ENCODE measurements at regions not wholly inside any gene's neighbourhood (a gene's known extent, or its start where the extent isn't known, plus 50 kb on each side); places are given as distances from the start of the nearest gene placed in this dataset.
"Not testable (repeated sequence)": the region's sequence is repeated elsewhere in the genome, so short reads cannot be mapped to it uniquely, and the experiment has no call there.

DNA sequence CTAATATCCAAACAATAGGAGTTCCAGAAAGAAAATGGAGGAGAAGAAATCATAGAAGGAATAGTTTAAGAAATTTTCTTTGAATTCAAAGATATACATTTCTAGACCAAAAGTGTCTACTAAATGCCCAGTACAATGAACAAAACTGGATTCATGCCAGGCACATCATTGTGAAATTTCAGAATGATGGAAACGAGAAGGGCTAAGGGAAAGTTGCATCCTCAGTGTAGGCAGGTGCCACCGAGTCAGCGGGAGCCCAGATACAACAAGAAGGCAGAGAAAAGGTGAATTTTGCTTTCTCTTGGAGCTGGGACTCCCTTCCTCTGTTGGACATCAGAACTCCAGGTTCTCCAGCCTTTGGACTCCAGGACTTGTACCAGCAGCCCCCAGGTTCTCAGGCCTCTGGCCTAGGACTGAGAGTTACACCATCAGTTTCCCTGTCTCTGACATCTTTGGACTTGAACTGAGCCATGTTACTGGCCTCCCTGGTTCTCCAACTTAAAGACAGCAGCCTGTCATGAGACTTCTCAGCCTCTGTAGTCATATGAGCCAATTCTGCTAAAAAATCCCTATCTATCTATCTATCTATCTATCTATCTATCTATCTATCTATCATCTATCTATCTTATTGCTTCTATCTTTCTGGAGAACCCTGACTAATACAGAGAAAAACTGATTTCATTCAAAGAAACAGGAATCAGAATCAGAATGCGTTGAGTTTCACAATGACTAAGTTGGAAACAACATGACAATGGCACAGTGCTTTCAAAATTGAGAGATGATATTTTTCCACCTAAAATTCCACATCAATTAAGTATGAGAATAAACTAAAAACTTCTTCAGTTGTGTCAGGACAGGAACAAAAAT lies 207.7 kb downstream of the FAM43A start:
- no peaks in the 10 kb centered on the region for H3K36me3 ChIP-seq
- intact Hi-C loops (cut with DNase I) = no loop called here
- DNase-seq (no peak), ATAC-seq (no peak)
- H3K9me3 ChIP-seq = peaks cover 3% of the 10 kb centered on the region
- no peak overlapping the region for H3K4me3 ChIP-seq
- H3K4me1 ChIP-seq = no peaks in the 10 kb centered on the region
- no peak overlapping the region for H3K27ac ChIP-seq
- TF ChIP-seq, protein P1, sequence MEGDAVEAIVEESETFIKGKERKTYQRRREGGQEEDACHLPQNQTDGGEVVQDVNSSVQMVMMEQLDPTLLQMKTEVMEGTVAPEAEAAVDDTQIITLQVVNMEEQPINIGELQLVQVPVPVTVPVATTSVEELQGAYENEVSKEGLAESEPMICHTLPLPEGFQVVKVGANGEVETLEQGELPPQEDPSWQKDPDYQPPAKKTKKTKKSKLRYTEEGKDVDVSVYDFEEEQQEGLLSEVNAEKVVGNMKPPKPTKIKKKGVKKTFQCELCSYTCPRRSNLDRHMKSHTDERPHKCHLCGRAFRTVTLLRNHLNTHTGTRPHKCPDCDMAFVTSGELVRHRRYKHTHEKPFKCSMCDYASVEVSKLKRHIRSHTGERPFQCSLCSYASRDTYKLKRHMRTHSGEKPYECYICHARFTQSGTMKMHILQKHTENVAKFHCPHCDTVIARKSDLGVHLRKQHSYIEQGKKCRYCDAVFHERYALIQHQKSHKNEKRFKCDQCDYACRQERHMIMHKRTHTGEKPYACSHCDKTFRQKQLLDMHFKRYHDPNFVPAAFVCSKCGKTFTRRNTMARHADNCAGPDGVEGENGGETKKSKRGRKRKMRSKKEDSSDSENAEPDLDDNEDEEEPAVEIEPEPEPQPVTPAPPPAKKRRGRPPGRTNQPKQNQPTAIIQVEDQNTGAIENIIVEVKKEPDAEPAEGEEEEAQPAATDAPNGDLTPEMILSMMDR (IDR thresholded peaks at IDR 0.05) = no peak
- H3K27me3 ChIP-seq = no peaks in the 10 kb centered on the region

DNA sequence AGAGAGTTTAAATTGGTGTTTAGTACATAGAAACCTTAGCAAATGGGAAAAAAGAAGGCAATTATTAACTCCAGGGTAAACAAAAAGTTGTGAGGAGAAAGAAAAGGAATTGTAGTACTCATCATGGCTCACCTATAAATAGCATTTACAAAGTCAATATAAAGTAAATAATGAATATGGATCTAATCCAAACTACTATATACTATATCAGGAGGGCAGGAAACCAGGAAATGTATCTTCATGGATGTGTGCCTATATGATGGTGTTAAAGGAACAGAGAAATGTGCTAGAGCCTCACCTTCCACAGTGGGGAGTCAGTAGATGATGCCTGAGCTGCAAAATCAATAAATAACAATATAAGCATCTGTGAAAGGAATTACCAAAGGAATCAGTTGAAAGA lies 208.9 kb downstream of the FAM43A start:
- H3K4me3 ChIP-seq = no peak overlapping the region
- H3K27ac ChIP-seq = no peak overlapping the region
- TF ChIP-seq, protein P1 (IDR thresholded peaks at IDR 0.05) = no peak
- H3K36me3 ChIP-seq = no peaks in the 10 kb centered on the region
- H3K4me1 ChIP-seq = no peaks in the 10 kb centered on the region
- H3K27me3 ChIP-seq = no peaks in the 10 kb centered on the region
- intact Hi-C loops (cut with DNase I) = no loop called here
- no peak for ATAC-seq
- H3K9me3 ChIP-seq = peaks cover 3% of the 10 kb centered on the region
- no peak for DNase-seq

- Histone ChIP-seq H3K4me3 (no peak overlapping the region), H3K9me3 (no peaks in the 10 kb centered on the region), H3K36me3 (no peaks in the 10 kb centered on the region), H3K27me3 (no peaks in the 10 kb centered on the region), H3K4me1 (no peaks in the 10 kb centered on the region), H3K27ac (no peak overlapping the region)
- ATAC-seq = peak; percentile 91
- TF ChIP-seq, protein P1 (IDR thresholded peaks at IDR 0.05) = no peak
- intact Hi-C loops (cut with DNase I) = no loop called here
- DNase-seq = no peak
Measured at GRCh38 chr3:194900854-194901522, 215.3 kb downstream of the FAM43A start.

GRCh38 chr3:194903447-194903846 lies 217.8 kb downstream of the FAM43A start:
- H3K9me3 ChIP-seq; H3K4me3 ChIP-seq; H3K36me3 ChIP-seq; H3K27me3 ChIP-seq; DNase-seq; intact Hi-C loops (cut with DNase I); H3K4me1 ChIP-seq; H3K27ac ChIP-seq; ATAC-seq: not testable (repeated sequence)

DNA sequence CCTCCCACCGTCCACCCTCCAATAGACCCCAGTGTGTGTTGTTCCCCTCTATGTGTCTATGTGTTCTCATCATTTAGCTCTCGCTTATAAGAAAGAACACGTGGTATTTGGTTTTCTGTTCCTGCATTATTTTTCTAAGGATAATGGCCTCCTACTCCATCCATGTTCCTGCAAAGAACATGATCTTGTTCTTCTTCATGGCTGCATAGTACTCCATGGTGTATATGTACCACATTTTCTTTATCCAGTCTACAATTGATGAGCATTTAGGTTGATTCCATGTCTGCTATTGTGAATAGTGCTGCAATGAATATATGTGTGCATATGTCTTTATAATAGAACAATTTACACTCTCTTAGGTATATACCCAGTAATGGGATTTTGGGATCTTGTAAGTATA lies 219.3 kb downstream of the FAM43A start:
- H3K9me3 ChIP-seq; H3K36me3 ChIP-seq; intact Hi-C loops (cut with DNase I); H3K27me3 ChIP-seq; DNase-seq; H3K4me1 ChIP-seq; H3K4me3 ChIP-seq; H3K27ac ChIP-seq; ATAC-seq: not testable (repeated sequence)

GRCh38 chr3:194905696-194906095 lies 220.0 kb downstream of the FAM43A start:
- no peak overlapping the region for H3K4me3 ChIP-seq
- intact Hi-C loops (cut with DNase I) = no loop called here
- ATAC-seq = no peak

More at GRCh38 chr3:194905696-194906095, 220.0 kb downstream of the FAM43A start:
- DNase-seq = no peak
- Histone ChIP-seq H3K27me3 (no peaks in the 10 kb centered on the region), H3K9me3 (no peaks in the 10 kb centered on the region), H3K27ac (no peak overlapping the region), H3K4me1 (peaks cover 3% of the 10 kb centered on the region), H3K36me3 (no peaks in the 10 kb centered on the region)
- TF ChIP-seq, protein P1 (IDR thresholded peaks at IDR 0.05) = no peak
